ENCODE measurements at regions not wholly inside any gene's neighbourhood (a gene's known extent, or its start where the extent isn't known, plus 50 kb on each side); places are given as distances from the start of the nearest gene placed in this dataset.
"Not testable (repeated sequence)": the region's sequence is repeated elsewhere in the genome, so short reads cannot be mapped to it uniquely, and the experiment has no call there.

DNA sequence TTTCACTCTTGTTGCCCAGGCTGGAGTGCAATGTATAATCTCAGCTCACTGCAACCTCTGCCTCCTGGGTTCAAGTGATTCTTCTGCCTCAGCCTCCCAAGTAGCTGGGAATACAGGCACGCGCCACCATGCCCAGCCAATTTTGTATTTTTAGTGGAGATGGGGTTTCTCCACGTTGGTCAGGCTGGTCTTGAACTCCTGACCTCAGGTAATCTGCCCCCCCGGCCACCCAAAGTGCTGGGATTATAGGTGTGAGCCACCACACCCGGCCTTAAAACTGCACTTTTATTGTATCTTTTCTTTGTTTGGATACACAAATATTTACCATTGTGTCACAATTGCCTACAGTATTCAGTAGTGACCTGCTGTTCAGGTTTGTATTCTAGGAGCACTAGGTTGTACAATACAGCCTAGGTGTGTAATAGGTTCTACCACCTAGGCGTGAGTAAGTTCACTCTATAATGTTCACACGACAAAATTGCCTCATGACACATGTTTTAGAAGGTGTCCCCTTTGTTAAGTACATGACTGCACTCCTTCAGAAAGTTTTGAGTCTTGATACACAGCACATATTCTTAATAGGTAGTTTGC is 71.3 kb upstream of the SLC22A23 start:
- TF ChIP-seq, protein P1, sequence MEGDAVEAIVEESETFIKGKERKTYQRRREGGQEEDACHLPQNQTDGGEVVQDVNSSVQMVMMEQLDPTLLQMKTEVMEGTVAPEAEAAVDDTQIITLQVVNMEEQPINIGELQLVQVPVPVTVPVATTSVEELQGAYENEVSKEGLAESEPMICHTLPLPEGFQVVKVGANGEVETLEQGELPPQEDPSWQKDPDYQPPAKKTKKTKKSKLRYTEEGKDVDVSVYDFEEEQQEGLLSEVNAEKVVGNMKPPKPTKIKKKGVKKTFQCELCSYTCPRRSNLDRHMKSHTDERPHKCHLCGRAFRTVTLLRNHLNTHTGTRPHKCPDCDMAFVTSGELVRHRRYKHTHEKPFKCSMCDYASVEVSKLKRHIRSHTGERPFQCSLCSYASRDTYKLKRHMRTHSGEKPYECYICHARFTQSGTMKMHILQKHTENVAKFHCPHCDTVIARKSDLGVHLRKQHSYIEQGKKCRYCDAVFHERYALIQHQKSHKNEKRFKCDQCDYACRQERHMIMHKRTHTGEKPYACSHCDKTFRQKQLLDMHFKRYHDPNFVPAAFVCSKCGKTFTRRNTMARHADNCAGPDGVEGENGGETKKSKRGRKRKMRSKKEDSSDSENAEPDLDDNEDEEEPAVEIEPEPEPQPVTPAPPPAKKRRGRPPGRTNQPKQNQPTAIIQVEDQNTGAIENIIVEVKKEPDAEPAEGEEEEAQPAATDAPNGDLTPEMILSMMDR (IDR thresholded peaks at IDR 0.05; ENCODE audit: low read length), result not testable (repeated sequence)
- TF ChIP-seq EZH2 (optimal IDR thresholded peaks at IDR 0.05; ENCODE audit: low read depth, low read length); EZH2phosphoT487 (IDR thresholded peaks at IDR 0.05; ENCODE audit: low read length): not testable (repeated sequence)
